ENCODE measurements at regions not wholly inside any gene's neighbourhood (a gene's known extent, or its start where the extent isn't known, plus 50 kb on each side); places are given as distances from the start of the nearest gene placed in this dataset.
"Not testable (repeated sequence)": the region's sequence is repeated elsewhere in the genome, so short reads cannot be mapped to it uniquely, and the experiment has no call there.

DNA sequence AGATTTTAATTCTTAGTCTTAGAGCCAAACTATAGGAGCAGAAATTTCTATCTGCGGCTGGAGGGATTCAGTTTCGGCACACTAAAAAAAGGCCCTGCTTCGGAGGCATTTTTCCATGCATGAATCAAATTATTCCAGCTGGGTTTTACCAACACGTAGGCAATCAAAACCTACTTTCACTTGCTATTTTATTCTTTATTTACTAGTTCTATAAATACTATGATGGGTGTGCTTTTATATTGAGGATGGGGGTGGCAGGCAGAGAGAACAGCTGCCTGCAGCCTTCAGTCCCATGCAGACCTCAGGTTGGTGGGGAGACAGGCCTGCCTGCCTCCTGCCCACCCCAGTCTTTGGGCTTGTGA, 609.8 kb downstream of the BCOR start:
- Mint-ChIP-seq H3K36me3 (peaks cover 1% of the 10 kb centered on the region), H3K4me1 (peaks cover 18% of the 10 kb centered on the region), H3K27me3 (no peaks in the 10 kb centered on the region), H3K9me3 (peaks cover 2% of the 10 kb centered on the region), H3K4me3 (no peak overlapping the region), H3K27ac (no peak overlapping the region)
- CTCF ChIA-PET, result no interaction called here
- no peak for DNase-seq

DNA sequence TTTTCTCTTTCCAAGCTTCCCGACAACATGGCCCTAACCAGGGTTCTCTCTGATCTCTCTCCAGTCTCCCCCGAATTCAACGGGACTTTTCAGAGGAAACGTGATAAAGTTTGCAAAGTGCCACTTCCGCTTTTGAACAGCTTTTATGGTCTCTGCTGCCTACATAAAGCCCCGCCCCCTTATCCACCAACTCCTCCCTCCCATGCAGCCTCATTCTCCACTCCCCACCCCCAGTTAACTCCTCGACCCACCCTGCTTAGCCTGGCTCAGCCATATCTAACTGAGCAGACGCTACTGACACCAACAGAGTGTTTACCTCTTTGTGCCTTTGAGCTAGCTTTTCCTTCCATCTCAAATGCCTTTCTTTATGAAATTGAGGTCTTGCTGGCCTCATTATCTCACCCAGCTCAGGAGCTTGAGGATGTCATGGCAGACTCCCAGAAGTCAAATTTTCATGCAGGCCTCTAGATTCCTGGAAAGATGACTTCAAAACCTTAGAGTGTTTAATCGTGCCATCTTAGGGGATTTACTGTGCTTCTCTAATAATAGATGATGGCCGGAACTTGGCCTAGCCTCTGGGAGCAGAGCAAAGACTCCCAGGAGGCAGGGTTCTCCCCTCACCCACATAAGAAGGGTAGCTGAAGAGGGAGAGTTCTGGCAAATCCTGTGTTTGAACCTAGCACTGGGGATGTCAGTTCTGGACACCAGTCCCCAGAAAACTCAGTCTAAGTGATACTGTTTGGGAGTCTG, 606.0 kb downstream of the BCOR start:
- H3K27me3 Mint-ChIP-seq, result no peaks in the 10 kb centered on the region
- DNase-seq, result peak; percentile 62
- H3K36me3 Mint-ChIP-seq, result peaks cover 1% of the 10 kb centered on the region
- H3K4me1 Mint-ChIP-seq, result peaks cover 20% of the 10 kb centered on the region
- CTCF ChIA-PET, result no interaction called here
- H3K4me3 Mint-ChIP-seq, result peak overlapping the region; percentile 18
- no peak overlapping the region for H3K27ac Mint-ChIP-seq
- H3K9me3 Mint-ChIP-seq, result peaks cover 2% of the 10 kb centered on the region

DNA sequence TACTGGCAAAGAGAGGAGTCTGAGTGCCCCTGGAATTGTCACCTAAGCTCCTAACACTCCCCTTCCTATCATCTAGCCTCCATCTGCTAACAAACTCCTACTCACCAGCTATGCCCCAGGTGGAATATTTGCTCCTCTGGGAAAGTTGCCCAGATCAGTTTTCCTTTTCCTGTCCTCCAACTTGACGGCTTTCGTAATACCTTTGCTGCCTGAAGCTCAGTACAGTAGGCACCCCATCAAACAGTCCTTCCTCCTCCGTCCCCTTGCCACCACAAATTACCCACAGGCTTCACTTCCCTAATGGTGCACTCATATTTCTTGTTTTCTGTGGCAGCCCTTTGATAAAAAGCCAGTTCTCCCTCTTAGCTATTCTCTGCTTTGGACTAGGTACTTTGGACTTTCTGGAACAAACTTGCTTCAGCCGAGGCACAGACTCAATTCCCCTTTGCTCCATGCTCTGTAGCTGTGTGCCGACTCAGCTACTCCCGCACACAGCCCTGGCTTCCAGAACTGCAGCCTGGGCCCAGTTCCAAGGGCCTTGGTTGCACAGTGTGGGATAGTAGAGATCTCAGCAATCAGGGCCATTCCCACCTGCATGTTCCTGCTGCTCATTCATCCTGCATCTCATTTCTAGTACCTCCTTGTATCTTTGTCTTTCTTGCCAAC, 605.1 kb downstream of the BCOR start:
- no peaks in the 10 kb centered on the region for H3K27me3 Mint-ChIP-seq
- CTCF ChIA-PET, result no interaction called here
- no peak overlapping the region for H3K4me3 Mint-ChIP-seq
- H3K27ac Mint-ChIP-seq, result peak overlapping the region; percentile 3
- peaks cover 1% of the 10 kb centered on the region for H3K36me3 Mint-ChIP-seq
- peaks cover 2% of the 10 kb centered on the region for H3K9me3 Mint-ChIP-seq
- DNase-seq, result no peak
- peaks cover 20% of the 10 kb centered on the region for H3K4me1 Mint-ChIP-seq

DNA sequence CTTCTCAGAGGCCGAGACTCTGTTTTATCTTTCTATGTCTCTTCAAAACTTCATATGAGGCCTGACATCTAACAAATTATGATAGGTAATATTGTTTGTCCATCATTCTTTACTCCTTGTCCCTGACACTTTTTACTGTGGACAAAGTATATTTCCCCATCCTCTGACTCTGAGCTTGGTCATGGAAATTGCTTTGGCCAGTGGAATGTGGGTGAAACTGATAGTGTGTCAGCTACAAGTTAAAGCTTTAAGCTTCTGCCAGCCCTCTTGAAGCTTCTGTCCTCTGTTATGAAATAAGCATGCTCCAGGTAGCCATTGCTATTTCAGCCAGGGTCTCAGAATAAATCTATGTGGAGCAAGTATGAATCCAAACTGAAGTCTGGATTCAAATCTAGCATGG, 604.6 kb downstream of the BCOR start:
- no peak for DNase-seq
- H3K4me1 Mint-ChIP-seq, result peaks cover 20% of the 10 kb centered on the region
- H3K36me3 Mint-ChIP-seq, result peaks cover 1% of the 10 kb centered on the region
- peaks cover 2% of the 10 kb centered on the region for H3K9me3 Mint-ChIP-seq
- no peak overlapping the region for H3K4me3 Mint-ChIP-seq
- CTCF ChIA-PET, result no interaction called here
- no peaks in the 10 kb centered on the region for H3K27me3 Mint-ChIP-seq
- peak overlapping the region; percentile 3 for H3K27ac Mint-ChIP-seq

DNA sequence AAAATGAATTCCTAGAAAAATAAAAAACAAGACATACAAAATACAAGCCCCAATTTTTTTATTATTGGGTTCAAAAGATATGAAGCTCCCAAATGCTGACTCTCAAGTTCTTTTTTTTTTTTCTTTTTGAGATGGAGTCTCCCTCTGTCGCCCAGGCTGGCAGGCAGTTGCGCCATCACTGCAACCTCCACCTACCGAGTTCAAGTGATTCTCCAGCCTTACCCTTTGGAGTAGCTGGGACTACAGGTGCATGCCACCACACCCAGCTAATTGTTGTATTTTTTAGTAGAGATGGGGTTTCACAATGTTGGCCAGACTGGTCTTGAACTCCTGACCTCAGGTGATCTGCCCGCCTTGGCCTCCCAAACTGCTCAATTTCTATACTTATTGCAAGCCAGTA, 600.6 kb downstream of the BCOR start:
- H3K27ac Mint-ChIP-seq, H3K36me3 Mint-ChIP-seq, H3K4me1 Mint-ChIP-seq, DNase-seq, CTCF ChIA-PET, H3K4me3 Mint-ChIP-seq, H3K27me3 Mint-ChIP-seq, H3K9me3 Mint-ChIP-seq: not testable (repeated sequence)

DNA sequence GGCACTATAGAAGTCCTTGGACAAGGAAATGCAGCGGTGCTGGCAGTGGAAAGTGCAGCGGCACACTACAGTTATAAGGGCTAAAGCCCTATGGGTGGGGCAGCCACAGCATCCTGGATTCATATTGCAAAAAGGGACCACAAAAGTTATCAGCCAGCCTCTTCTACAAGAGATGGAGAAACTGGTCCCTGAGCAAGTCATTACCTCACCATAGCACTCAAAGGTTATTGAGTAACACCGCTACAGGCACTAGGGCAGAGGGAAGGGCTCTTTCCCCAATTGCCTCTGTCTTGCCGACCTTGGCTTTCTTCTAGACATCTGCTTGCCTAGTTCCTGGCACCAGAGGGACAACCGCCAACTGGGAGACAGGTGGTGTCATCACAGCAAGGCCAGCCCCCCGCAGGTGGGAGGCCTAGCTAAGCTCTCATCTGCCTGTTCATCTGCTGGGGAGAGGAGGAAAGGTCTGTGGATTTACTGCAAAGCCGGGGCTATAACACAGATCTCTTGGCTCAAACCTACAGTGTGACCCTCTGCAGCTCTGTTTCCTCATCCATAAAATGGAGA, 600.0 kb downstream of the BCOR start:
- H3K9me3 Mint-ChIP-seq, result no peaks in the 10 kb centered on the region
- H3K4me1 Mint-ChIP-seq, result peaks cover 3% of the 10 kb centered on the region
- CTCF ChIA-PET, result no interaction called here
- H3K27ac Mint-ChIP-seq, result no peak overlapping the region
- DNase-seq, result no peak
- H3K27me3 Mint-ChIP-seq, result no peaks in the 10 kb centered on the region
- no peak overlapping the region for H3K4me3 Mint-ChIP-seq
- H3K36me3 Mint-ChIP-seq, result no peaks in the 10 kb centered on the region

DNA sequence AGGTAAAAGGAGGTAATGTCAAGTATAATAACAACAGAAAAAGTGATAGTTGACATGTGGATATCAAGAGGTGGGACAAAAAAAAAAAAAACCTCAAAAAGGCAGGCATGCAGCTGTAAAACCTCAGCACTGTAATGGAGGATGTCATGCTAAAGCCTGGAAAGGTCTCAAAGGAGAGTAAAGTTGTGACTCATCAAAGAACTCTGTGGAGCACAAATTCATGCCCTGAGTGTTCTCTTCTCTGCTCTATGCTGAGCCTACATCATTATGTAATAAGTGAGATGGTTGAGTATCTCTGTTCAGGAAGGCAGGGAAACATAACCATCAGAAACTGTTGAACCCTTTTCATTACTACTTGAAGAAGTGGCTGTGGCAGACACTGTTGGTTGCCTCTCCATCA, 597.8 kb downstream of the BCOR start:
- H3K9me3 Mint-ChIP-seq, result no peaks in the 10 kb centered on the region
- CTCF ChIA-PET, result no interaction called here
- DNase-seq, result no peak

DNA sequence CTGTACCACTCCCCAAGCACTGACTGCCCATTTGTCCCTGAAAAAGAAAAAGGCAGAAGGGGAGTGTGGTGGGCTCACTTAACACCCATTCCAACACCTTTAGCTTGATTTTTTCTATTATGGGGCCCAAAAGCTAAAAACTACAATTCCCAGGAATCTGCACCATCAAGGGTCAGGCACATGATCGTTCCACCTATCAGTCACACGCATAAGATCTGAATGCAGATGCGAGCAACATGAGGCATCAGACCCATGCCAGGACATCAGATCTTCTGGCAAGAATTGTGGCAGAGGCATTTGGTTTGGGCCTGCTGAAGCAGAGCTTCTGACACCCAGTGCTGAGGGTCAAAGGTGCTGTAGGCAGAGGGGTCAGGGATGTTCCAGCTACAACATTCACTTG, 595.9 kb downstream of the BCOR start:
- H3K27ac Mint-ChIP-seq, result no peak overlapping the region
- DNase-seq, result no peak
- H3K27me3 Mint-ChIP-seq, result no peaks in the 10 kb centered on the region
- no peaks in the 10 kb centered on the region for H3K4me1 Mint-ChIP-seq
- no peak overlapping the region for H3K4me3 Mint-ChIP-seq
- no peaks in the 10 kb centered on the region for H3K9me3 Mint-ChIP-seq
- no peaks in the 10 kb centered on the region for H3K36me3 Mint-ChIP-seq
- CTCF ChIA-PET, result no interaction called here

More for the DNA sequence above, 597.8 kb downstream of the BCOR start:
- Mint-ChIP-seq H3K36me3 (no peaks in the 10 kb centered on the region), H3K4me3 (no peak overlapping the region), H3K4me1 (no peaks in the 10 kb centered on the region), H3K27me3 (no peaks in the 10 kb centered on the region), H3K27ac (no peak overlapping the region)

DNA sequence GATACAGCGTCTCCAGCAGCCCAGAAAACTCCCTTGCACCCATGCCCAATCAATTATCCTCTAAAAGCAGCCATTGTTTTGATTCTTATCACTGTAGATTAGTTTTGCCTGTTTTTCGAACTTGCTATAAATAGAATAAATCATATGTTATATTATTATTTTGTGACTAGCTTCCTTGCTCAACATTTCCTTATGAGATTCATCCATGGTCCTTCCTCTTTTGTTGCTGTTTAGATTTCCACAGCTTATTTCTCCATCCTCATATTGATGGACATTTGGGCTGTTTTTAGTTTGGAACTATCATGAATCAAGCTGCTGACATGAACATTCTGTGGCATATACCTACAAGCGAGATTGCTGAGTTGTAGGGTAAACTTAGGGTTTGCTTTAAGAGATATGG, 595.3 kb downstream of the BCOR start:
- DNase-seq, result no peak
- no peaks in the 10 kb centered on the region for H3K36me3 Mint-ChIP-seq
- no peaks in the 10 kb centered on the region for H3K9me3 Mint-ChIP-seq
- no peak overlapping the region for H3K4me3 Mint-ChIP-seq
- H3K27me3 Mint-ChIP-seq, result no peaks in the 10 kb centered on the region
- CTCF ChIA-PET, result no interaction called here
- no peak overlapping the region for H3K27ac Mint-ChIP-seq
- H3K4me1 Mint-ChIP-seq, result no peaks in the 10 kb centered on the region

DNA sequence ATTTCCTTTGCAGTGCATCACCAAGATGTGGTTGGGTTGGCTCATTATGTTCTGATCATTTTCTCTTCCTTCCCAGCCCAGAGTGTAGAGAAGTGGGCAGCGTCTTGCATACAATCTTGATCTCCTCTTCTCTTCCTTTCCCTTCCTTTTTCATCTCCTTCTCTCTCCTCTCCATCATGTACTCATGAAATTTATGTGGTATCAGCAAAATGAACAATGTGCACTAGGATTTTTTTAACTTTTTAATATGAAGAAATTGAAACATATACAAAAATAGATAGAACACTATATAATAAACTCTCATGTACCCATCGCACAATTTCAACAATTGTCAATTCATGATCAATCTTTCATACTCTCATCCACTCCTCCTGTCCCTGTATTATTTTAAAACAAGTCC, 593.5 kb downstream of the BCOR start:
- no peaks in the 10 kb centered on the region for H3K27me3 Mint-ChIP-seq
- H3K4me3 Mint-ChIP-seq, result no peak overlapping the region
- H3K4me1 Mint-ChIP-seq, result no peaks in the 10 kb centered on the region
- H3K36me3 Mint-ChIP-seq, result no peaks in the 10 kb centered on the region
- H3K9me3 Mint-ChIP-seq, result peaks cover 2% of the 10 kb centered on the region
- H3K27ac Mint-ChIP-seq, result no peak overlapping the region
- CTCF ChIA-PET, result no interaction called here
- no peak for DNase-seq

DNA sequence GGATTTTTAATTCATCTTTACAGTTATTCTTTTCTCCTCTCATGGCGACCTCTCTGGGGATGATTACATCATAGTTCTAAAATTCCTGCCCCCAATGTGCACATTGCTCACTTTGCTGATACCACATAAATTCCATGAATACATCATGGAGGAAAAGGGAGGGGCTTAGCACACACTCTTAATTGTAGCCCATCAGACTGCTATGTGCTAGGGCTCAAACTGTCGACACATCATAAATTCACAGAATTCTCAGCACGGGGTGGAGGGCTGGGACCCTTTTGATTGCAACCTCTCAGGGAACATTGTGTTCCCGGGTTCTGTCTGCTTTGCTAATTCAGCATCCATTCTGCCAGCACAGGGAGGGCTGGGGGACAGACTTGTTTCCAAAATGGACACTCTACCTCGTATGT, 592.9 kb downstream of the BCOR start:
- CTCF ChIA-PET, result no interaction called here
- Mint-ChIP-seq H3K4me1 (no peaks in the 10 kb centered on the region), H3K36me3 (no peaks in the 10 kb centered on the region), H3K9me3 (peaks cover 9% of the 10 kb centered on the region), H3K27ac (no peak overlapping the region), H3K27me3 (no peaks in the 10 kb centered on the region), H3K4me3 (no peak overlapping the region)
- DNase-seq, result no peak

DNA sequence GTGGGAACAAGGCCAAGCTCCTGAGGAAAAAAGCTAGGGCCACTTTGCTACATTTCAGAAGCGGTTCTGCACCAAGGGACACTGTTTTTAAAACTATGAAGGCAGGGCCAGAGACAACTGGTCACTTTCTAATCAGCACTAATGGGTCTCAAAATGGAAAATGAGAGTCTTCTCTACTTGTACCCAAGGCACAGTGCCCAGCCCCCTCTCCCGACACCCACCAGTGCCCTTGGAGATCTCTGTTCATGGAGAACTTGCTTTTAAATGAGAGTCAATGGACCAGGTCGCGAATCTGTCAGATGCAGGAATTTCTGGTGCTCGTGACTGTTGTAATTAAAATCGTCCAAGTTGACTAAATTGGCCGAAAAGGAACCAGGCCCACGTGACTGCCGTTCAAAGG, 591.6 kb downstream of the BCOR start:
- CTCF ChIA-PET, result no interaction called here
- Mint-ChIP-seq H3K4me1 (no peaks in the 10 kb centered on the region), H3K27me3 (no peaks in the 10 kb centered on the region), H3K9me3 (peaks cover 9% of the 10 kb centered on the region), H3K4me3 (no peak overlapping the region), H3K27ac (no peak overlapping the region), H3K36me3 (no peaks in the 10 kb centered on the region)
- DNase-seq, result no peak

DNA sequence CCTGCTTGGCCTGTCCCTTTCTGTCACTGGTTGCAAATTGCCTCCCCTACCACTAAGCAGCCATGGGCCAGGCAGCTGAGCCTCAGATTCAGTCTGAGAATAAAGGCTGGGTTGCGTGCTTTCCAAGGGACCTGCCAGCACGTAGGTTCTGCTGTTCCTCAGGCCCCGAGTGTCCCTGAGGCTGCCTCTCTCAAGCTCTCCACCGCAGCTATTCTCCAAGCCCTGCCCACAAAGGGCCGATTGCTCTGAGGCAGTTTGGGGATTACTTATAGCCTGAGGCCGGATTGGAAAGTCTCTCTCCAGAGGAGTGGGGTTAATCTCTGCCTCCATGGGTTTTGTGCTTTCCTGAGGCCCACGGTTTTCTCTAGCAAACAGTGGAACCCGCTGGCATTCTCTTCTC, 590.7 kb downstream of the BCOR start:
- Mint-ChIP-seq H3K36me3 (no peaks in the 10 kb centered on the region), H3K27ac (no peak overlapping the region), H3K9me3 (peaks cover 9% of the 10 kb centered on the region), H3K4me1 (no peaks in the 10 kb centered on the region), H3K27me3 (no peaks in the 10 kb centered on the region), H3K4me3 (no peak overlapping the region)
- CTCF ChIA-PET, result no interaction called here
- no peak for DNase-seq

DNA sequence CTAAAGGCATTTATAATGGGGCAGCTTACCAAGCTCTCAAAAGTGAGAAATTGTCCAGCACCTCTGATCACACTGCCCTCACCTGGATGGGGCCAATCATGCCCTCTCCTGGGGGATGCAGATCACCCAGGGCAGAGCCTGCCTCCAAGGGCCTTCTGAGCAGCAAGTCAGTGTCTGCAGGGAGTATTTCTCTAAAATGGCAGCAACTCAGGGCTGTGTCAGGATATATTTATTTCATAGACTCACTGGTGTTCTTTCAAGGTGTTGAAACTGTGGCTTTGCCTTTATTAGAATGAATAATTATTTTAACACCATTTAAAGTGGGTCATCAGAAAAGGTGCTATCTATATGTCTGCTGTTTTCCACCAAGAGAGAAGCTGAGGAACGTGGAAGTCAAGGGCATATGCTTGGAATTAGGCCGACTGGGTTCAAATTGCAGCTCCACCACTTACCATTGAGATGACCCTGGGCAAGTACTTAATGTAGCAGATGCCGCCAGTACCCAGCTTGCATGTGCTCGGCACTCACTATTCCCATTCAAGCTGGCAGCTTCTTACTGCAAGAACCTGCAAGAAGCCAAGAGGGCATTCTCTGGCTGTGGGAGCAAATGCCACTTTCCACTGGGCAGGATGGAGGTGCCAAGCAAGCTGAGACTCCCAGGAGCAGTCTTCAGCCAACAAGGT, 590.0 kb downstream of the BCOR start:
- Mint-ChIP-seq H3K4me1 (no peaks in the 10 kb centered on the region), H3K36me3 (no peaks in the 10 kb centered on the region), H3K27ac (no peak overlapping the region), H3K4me3 (no peak overlapping the region), H3K9me3 (peaks cover 9% of the 10 kb centered on the region), H3K27me3 (no peaks in the 10 kb centered on the region)
- DNase-seq, result no peak
- CTCF ChIA-PET, result no interaction called here

DNA sequence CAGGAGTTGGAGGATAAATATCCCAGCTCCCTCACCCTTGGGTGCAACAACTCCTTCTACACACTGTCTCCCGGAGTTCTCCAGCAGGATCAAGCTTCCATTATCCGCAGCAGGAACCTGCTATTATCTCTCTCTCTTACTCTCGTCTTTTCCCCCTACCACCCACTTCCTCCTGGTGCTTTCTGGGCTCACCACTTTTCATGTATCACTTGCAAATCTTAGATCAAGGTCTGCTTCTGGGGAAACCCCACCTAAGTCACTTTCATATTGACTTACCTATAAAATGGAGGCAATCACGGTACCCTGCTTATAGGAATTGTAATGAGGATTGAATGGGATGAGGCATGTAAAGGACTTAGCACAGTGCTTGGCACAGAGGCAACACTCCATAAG, 589.5 kb downstream of the BCOR start:
- Mint-ChIP-seq H3K4me1 (no peaks in the 10 kb centered on the region), H3K36me3 (no peaks in the 10 kb centered on the region), H3K27ac (no peak overlapping the region), H3K4me3 (no peak overlapping the region), H3K9me3 (peaks cover 9% of the 10 kb centered on the region), H3K27me3 (no peaks in the 10 kb centered on the region)
- no peak for DNase-seq
- CTCF ChIA-PET, result no interaction called here
